ENCODE measurements at regions not wholly inside any gene's neighbourhood (a gene's known extent, or its start where the extent isn't known, plus 50 kb on each side); places are given as distances from the start of the nearest gene placed in this dataset.

DNA sequence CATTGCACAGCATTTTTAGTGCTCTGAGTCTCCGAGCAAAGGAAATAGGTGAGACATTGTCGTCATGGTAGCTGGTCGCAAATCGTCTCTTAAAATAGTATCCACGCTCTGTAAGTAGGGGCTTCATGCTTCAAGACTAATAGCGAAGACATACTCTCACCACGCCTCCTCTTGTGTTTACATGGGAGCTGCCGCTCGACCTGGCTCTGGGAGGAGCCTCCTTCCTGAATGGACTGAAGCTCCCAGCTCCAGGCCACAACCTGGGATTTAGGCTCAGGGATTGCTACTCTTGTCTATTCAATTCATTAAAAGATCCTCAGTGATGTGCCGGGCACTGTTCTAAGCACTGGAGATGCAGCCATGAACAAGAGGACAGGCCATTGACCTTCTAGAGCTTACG lies 196.1 kb upstream of the GALNT17 start:
- no peaks in the 10 kb centered on the region for H3K4me1 ChIP-seq (ENCODE audit: low read depth, poor library complexity, severe bottlenecking)
- no peak overlapping the region for H3K4me3 ChIP-seq (IDR thresholded peaks at IDR 0.05; ENCODE audit: insufficient read depth, low read depth, low read length)
- H3K36me3 ChIP-seq (ENCODE audit: insufficient read depth): no peaks in the 10 kb centered on the region
- H3K9ac ChIP-seq: no peak overlapping the region
- H3K4me2 ChIP-seq: no peak overlapping the region
- H3K79me2 ChIP-seq (ENCODE audit: insufficient read depth, low read depth): no peaks in the 10 kb centered on the region
- TF ChIP-seq, protein P1, sequence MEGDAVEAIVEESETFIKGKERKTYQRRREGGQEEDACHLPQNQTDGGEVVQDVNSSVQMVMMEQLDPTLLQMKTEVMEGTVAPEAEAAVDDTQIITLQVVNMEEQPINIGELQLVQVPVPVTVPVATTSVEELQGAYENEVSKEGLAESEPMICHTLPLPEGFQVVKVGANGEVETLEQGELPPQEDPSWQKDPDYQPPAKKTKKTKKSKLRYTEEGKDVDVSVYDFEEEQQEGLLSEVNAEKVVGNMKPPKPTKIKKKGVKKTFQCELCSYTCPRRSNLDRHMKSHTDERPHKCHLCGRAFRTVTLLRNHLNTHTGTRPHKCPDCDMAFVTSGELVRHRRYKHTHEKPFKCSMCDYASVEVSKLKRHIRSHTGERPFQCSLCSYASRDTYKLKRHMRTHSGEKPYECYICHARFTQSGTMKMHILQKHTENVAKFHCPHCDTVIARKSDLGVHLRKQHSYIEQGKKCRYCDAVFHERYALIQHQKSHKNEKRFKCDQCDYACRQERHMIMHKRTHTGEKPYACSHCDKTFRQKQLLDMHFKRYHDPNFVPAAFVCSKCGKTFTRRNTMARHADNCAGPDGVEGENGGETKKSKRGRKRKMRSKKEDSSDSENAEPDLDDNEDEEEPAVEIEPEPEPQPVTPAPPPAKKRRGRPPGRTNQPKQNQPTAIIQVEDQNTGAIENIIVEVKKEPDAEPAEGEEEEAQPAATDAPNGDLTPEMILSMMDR (conservative IDR thresholded peaks at IDR 0.05; ENCODE audit: low read depth, low read length): no peak
- no peaks in the 10 kb centered on the region for H4K20me1 ChIP-seq (ENCODE audit: insufficient read depth)
- no peak overlapping the region for H2AFZ ChIP-seq (ENCODE audit: low read depth)
- no peaks in the 10 kb centered on the region for H3K27me3 ChIP-seq (ENCODE audit: insufficient read depth, low read depth)
- H3K27ac ChIP-seq: no peak overlapping the region

DNA sequence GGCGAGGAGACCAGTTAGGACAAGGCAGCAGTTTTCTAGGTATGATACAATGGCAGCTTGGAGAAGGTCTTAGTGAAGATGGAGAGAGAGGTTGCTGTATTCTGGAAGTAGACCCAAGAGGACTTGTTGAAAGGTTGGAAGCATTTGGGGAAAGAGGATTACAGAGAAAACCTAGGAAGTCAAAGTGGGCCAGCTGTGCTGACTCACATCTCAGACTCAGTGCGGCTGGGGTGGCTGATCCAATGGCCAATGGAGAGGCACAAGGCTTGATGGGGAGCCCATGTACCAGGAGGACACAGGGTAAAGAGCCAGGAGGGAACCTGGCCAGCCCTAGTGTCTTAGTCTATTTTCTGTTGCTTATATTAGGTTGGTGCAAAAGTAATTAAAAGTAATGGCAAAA lies 194.5 kb upstream of the GALNT17 start:
- H3K4me3 ChIP-seq (IDR thresholded peaks at IDR 0.05; ENCODE audit: insufficient read depth, low read depth, low read length): no peak overlapping the region
- no peaks in the 10 kb centered on the region for H3K36me3 ChIP-seq (ENCODE audit: insufficient read depth)
- no peak overlapping the region for H3K27ac ChIP-seq
- H3K4me2 ChIP-seq: no peak overlapping the region
- no peaks in the 10 kb centered on the region for H4K20me1 ChIP-seq (ENCODE audit: insufficient read depth)
- TF ChIP-seq, protein P1 (conservative IDR thresholded peaks at IDR 0.05; ENCODE audit: low read depth, low read length): no peak
- H3K27me3 ChIP-seq (ENCODE audit: insufficient read depth, low read depth): no peaks in the 10 kb centered on the region
- no peaks in the 10 kb centered on the region for H3K79me2 ChIP-seq (ENCODE audit: insufficient read depth, low read depth)
- no peak overlapping the region for H3K9ac ChIP-seq
- H3K4me1 ChIP-seq (ENCODE audit: low read depth, poor library complexity, severe bottlenecking): no peaks in the 10 kb centered on the region
- no peak overlapping the region for H2AFZ ChIP-seq (ENCODE audit: low read depth)

DNA sequence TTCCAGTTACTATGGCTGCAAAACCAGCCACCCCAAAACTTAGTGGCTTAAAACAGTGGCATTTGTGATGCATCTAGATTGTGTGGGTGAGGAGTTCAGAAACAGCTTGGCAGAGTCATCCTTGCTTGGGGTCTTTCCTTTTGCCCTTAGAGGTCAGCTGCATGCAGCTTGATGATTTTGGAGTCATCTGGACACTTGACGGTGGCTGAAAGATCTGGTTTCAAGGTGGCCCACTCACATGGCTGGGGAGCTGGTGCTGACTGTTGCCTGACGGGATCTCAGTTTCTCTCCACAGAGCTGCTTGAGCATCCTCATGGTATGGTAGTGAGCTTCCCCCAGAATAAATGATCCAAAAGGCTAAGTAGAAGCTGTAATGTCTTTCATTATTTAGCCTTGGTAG lies 191.3 kb upstream of the GALNT17 start:
- H3K79me2 ChIP-seq (ENCODE audit: insufficient read depth, low read depth): no peaks in the 10 kb centered on the region
- TF ChIP-seq, protein P1 (conservative IDR thresholded peaks at IDR 0.05; ENCODE audit: low read depth, low read length): no peak
- H3K36me3 ChIP-seq (ENCODE audit: insufficient read depth): no peaks in the 10 kb centered on the region
- H3K9ac ChIP-seq: no peak overlapping the region
- H3K27ac ChIP-seq: no peak overlapping the region
- H2AFZ ChIP-seq (ENCODE audit: low read depth): no peak overlapping the region
- no peaks in the 10 kb centered on the region for H3K27me3 ChIP-seq (ENCODE audit: insufficient read depth, low read depth)
- no peak overlapping the region for H3K4me3 ChIP-seq (IDR thresholded peaks at IDR 0.05; ENCODE audit: insufficient read depth, low read depth, low read length)
- no peaks in the 10 kb centered on the region for H4K20me1 ChIP-seq (ENCODE audit: insufficient read depth)
- H3K4me1 ChIP-seq (ENCODE audit: low read depth, poor library complexity, severe bottlenecking): no peaks in the 10 kb centered on the region
- no peak overlapping the region for H3K4me2 ChIP-seq

DNA sequence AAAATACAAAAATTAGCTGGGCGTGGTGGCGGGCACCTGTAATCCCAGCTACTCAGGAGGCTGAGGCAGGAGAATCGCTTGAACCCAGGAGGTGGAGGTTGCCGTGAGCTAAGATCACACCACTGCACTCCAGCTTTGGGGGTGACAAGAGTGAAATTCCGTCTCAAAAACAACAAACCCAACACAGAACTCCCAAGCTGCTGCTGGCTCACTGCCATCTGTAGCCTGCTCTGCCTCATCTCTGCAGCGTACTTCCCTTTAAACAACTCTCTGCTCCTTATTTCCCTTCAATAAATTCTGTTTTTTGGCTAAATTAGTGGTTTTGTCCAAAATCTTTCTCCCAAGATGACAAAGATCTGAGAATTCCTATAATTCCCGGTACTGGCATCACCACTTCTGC lies 189.2 kb upstream of the GALNT17 start:
- no peaks in the 10 kb centered on the region for H3K4me1 ChIP-seq (ENCODE audit: low read depth, poor library complexity, severe bottlenecking)
- H3K9ac ChIP-seq: no peak overlapping the region
- no peak overlapping the region for H3K4me2 ChIP-seq
- H4K20me1 ChIP-seq (ENCODE audit: insufficient read depth): no peaks in the 10 kb centered on the region
- H3K79me2 ChIP-seq (ENCODE audit: insufficient read depth, low read depth): no peaks in the 10 kb centered on the region
- no peaks in the 10 kb centered on the region for H3K27me3 ChIP-seq (ENCODE audit: insufficient read depth, low read depth)
- H3K36me3 ChIP-seq (ENCODE audit: insufficient read depth): no peaks in the 10 kb centered on the region
- TF ChIP-seq, protein P1 (conservative IDR thresholded peaks at IDR 0.05; ENCODE audit: low read depth, low read length): no peak
- H2AFZ ChIP-seq (ENCODE audit: low read depth): no peak overlapping the region
- H3K4me3 ChIP-seq (IDR thresholded peaks at IDR 0.05; ENCODE audit: insufficient read depth, low read depth, low read length): no peak overlapping the region
- H3K27ac ChIP-seq: no peak overlapping the region

DNA sequence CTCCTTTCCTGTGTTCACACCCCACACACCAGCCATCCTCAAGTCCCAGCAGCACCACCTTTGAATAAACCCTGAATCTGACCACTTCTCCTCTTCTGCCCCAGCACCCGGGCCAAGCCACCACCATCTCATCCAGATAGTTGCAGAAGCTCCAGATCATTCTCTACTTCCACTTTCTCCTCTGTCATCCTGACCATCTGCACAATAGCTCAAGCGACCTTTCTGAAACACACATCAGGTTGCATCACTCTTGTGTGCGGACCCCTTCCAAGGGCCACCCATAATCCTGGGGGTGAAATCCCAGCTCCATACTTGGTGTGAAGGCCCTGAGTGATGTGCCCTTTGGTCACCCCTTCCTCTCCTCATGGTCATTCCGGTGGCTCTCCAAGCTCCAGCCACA lies 187.4 kb upstream of the GALNT17 start:
- H3K4me3 ChIP-seq (IDR thresholded peaks at IDR 0.05; ENCODE audit: insufficient read depth, low read depth, low read length): no peak overlapping the region
- H3K4me2 ChIP-seq: no peak overlapping the region
- H3K36me3 ChIP-seq (ENCODE audit: insufficient read depth): no peaks in the 10 kb centered on the region
- H2AFZ ChIP-seq (ENCODE audit: low read depth): no peak overlapping the region
- no peak overlapping the region for H3K9ac ChIP-seq
- H3K27ac ChIP-seq: no peak overlapping the region
- H3K4me1 ChIP-seq (ENCODE audit: low read depth, poor library complexity, severe bottlenecking): no peaks in the 10 kb centered on the region
- TF ChIP-seq, protein P1 (conservative IDR thresholded peaks at IDR 0.05; ENCODE audit: low read depth, low read length): no peak
- no peaks in the 10 kb centered on the region for H3K27me3 ChIP-seq (ENCODE audit: insufficient read depth, low read depth)
- H3K79me2 ChIP-seq (ENCODE audit: insufficient read depth, low read depth): no peaks in the 10 kb centered on the region
- H4K20me1 ChIP-seq (ENCODE audit: insufficient read depth): no peaks in the 10 kb centered on the region

All from KMS-11 (cell line).